HCT116 (cell line): ENCODE measurements at regions not wholly inside any gene's neighbourhood (a gene's known extent, or its start where the extent isn't known, plus 50 kb on each side); places are given as distances from the start of the nearest gene placed in this dataset.

Experiments used
- ATAC-seq: fragments of 200-7000 bp; cut with Tn5 transposase; 2 replicates; pipeline ENCODE4 v1.9.1; 2020; ENCODE audit warnings: mild to moderate bottlenecking, moderate library complexity
- BruUV-seq: library from RNA; stranded (reverse); fragments of 400-500 nt; replicated peaks from 2 replicates; lab custom pipeline; 2021; lab: Mats Ljungman, UMichigan
- CTCF ChIA-PET: fragments of 300-600 bp; sonication (Branson Sonifier 250); formaldehyde crosslinking; loops from one replicate; lab custom pipeline; 2021; ENCODE audit warnings: antibody characterized with exemption; lab: Charles Lee
- POLR2A ChIA-PET: fragments of 300-600, 350-600 bp; sonication (Branson Sonifier 250); formaldehyde crosslinking; loops from one replicate; lab custom pipeline; 2021; ENCODE audit warnings: antibody characterized with exemption; lab: Charles Lee
- RAD21 ChIA-PET, 2 experiments: fragments of 300-600 bp; sonication (Branson Sonifier 250); formaldehyde crosslinking; loops; one replicate each; lab custom pipeline; 2023; ENCODE audit warnings: low total read pairs in 2 of 2; ENCODE audit not compliant: uncharacterized antibody in 2 of 2, unreplicated experiment in 2 of 2, low non-redundant PET in 1 of 2; lab: Charles Lee
- DNase-seq: peaks from one replicate; pipeline ENCODE4 v3.0.0-alpha.2; 2010; ENCODE audit warnings: low read depth, low spot score
- H2AFZ ChIP-seq: fragments of 200-600 bp; shearing (Covaris generic), sonication (generic); 2 replicates; pipeline ENCODE4 v1.6.1; 2017; ENCODE audit warnings: low read depth, mixed run types, mixed read lengths, antibody characterized with exemption, low read length; ENCODE audit not compliant: poor library complexity, severe bottlenecking
- H3K27ac ChIP-seq: 2 replicates; pipeline ENCODE4 v1.5.1; 2012; ENCODE audit warnings: low read depth, low read length
- H3K27me3 ChIP-seq: fragments of 200-600 bp; sonication (generic); 2 replicates; pipeline ENCODE4 v1.6.1; 2016; ENCODE audit warnings: mixed run types, low read length, mixed read lengths; ENCODE audit not compliant: insufficient read depth
- H3K36me3 ChIP-seq, 2 experiments: fragments of 200-500 bp in 1 of 2; fragments of 200-600 bp in 1 of 2; sonication (Bioruptor generic) in 1 of 2; sonication (generic) in 1 of 2; 2 replicates each; pipeline versions ENCODE4 v1.5.1 to v1.6.1; 2014 to 2016; ENCODE audit warnings: low read length in 2 of 2, inconsistent platforms in 1 of 2, mixed read lengths in 1 of 2, mixed run types in 1 of 2; ENCODE audit not compliant: insufficient read depth in 2 of 2, control insufficient read depth in 1 of 2
- H3K4me1 ChIP-seq, 2 experiments: fragments of 200-600 bp in 1 of 2; sonication (generic) in 1 of 2; 2 replicates each; pipeline versions ENCODE4 v1.5.1 to v1.6.1; 2012 to 2017; ENCODE audit warnings: low read length in 2 of 2, inconsistent platforms in 1 of 2, mild to moderate bottlenecking in 1 of 2, mixed read lengths in 1 of 2, mixed run types in 1 of 2, moderate library complexity in 1 of 2; ENCODE audit not compliant: insufficient read depth in 2 of 2, control insufficient read depth in 1 of 2
- H3K4me2 ChIP-seq: fragments of 200-600 bp; sonication (generic); 2 replicates; pipeline ENCODE4 v1.6.1; 2017; ENCODE audit warnings: mixed run types, low read length, mixed read lengths
- H3K4me3 ChIP-seq, 2 experiments: fragments of 200-600 bp in 1 of 2; sonication (generic) in 1 of 2; replicated peaks in 1 of 2; 2 replicates each; pipeline ENCODE4 v1.5.1; 2011 to 2016; ENCODE audit warnings: low read length in 2 of 2, control low read depth in 1 of 2, low read depth in 1 of 2, mild to moderate bottlenecking in 1 of 2, mixed read lengths in 1 of 2, mixed run types in 1 of 2
- H3K79me2 ChIP-seq: fragments of 200-600 bp; sonication (generic); 2 replicates; pipeline ENCODE4 v1.6.1; 2017; ENCODE audit warnings: mild to moderate bottlenecking, mixed run types, low read length, moderate library complexity, mixed read lengths; ENCODE audit not compliant: insufficient read depth
- H3K9ac ChIP-seq: fragments of 200-600 bp; sonication (generic); 2 replicates; pipeline ENCODE4 v1.6.1; 2016; ENCODE audit warnings: low read length, mixed read lengths
- H3K9me2 ChIP-seq: fragments of 200-600 bp; sonication (generic), shearing (Covaris generic); 2 replicates; pipeline ENCODE4 v1.6.1; 2017; ENCODE audit warnings: mixed run types, mild to moderate bottlenecking, moderate library complexity; ENCODE audit not compliant: insufficient read depth
- H3K9me3 ChIP-seq, 2 experiments: fragments of 200-500 bp in 1 of 2; fragments of 200-600 bp in 1 of 2; sonication (Bioruptor generic) in 1 of 2; sonication (generic) in 1 of 2; 2 replicates each; pipeline ENCODE4 v1.6.1; 2014 to 2017; ENCODE audit warnings: low read length in 2 of 2, mixed read lengths in 2 of 2, inconsistent platforms in 1 of 2, low read depth in 1 of 2, mild to moderate bottlenecking in 1 of 2, mixed run types in 1 of 2, moderate library complexity in 1 of 2; ENCODE audit not compliant: control insufficient read depth in 1 of 2, insufficient read depth in 1 of 2
- H4K20me1 ChIP-seq: fragments of 200-600 bp; sonication (generic), shearing (Covaris generic); 2 replicates; pipeline ENCODE4 v1.6.1; 2017; ENCODE audit warnings: mixed run types, mild to moderate bottlenecking, moderate library complexity; ENCODE audit not compliant: insufficient read depth
- CBX3 ChIP-seq: IDR thresholded peaks from 2 replicates; pipeline ENCODE4 v1.6.1; 2012; ENCODE audit warnings: low read depth
- CTCF ChIP-seq, 3 experiments: fragments of 200-600 bp in 1 of 3; sonication (generic) in 1 of 3; IDR thresholded peaks in 2 of 3; conservative IDR thresholded peaks in 1 of 3; 2 replicates each; pipeline ENCODE4 v1.5.1; 2012 to 2017; ENCODE audit warnings: low read depth in 2 of 3, low read length in 2 of 3, antibody characterized with exemption in 1 of 3, borderline replicate concordance in 1 of 3, control low read depth in 1 of 3, mild to moderate bottlenecking in 1 of 3, mixed read lengths in 1 of 3, mixed run types in 1 of 3, moderate library complexity in 1 of 3; ENCODE audit not compliant: insufficient read depth in 1 of 3
- FOSL1 ChIP-seq: IDR thresholded peaks from 2 replicates; pipeline ENCODE4 v1.6.1; 2012; ENCODE audit warnings: low read depth
- SRF ChIP-seq: IDR thresholded peaks from 2 replicates; pipeline ENCODE4 v1.6.1; 2012; ENCODE audit warnings: low read depth
- TCF7L2 ChIP-seq: IDR thresholded peaks from 2 replicates; pipeline ENCODE4 v1.7.0; 2011; ENCODE audit warnings: borderline replicate concordance, inconsistent platforms; ENCODE audit not compliant: insufficient read depth, insufficient read length; ENCODE audit errors: extremely low read depth
- YY1 ChIP-seq: IDR thresholded peaks from 2 replicates; pipeline ENCODE4 v1.6.1; 2011; ENCODE audit warnings: low read length, low read depth, moderate library complexity, mild to moderate bottlenecking; ENCODE audit not compliant: insufficient replicate concordance; ENCODE audit errors: extremely low read depth
- intact Hi-C: fragments of 100-400 bp; cut with micrococcal nuclease; formaldehyde crosslinking; loops from 2 replicates; pipeline ENCODE4 v1.10.0; 2022

- Histone ChIP-seq H3K9me2 (no peaks in the 10 kb centered on the region), H3K4me2 (no peak overlapping the region), H3K27me3 (no peaks in the 10 kb centered on the region), H3K36me3 (no peaks in the 10 kb centered on the region), H2AFZ (no peak overlapping the region), H4K20me1 (no peaks in the 10 kb centered on the region), H3K27ac (no peak overlapping the region), H3K9me3 (no peaks in the 10 kb centered on the region), H3K4me1 (peaks cover 27 to 35% of the 10 kb centered on the region in 2 experiments), H3K9ac (no peak overlapping the region), H3K4me3 (no peak overlapping the region), H3K79me2 (no peaks in the 10 kb centered on the region)
- intact Hi-C loops, result loop anchor here (5.0 kb wide), 1 partner anchor 266 kb away; no protein-coding TSS in a partner anchor
- POLR2A ChIA-PET, result no interaction called here
- RAD21 ChIA-PET, result no interaction called here
- no TSS peak for BruUV-seq
- ATAC-seq, result no peak
- CTCF ChIA-PET, result no interaction called here
- no peak for DNase-seq
- no peak for TF ChIP-seq SRF
- TF ChIP-seq YY1, result no peak
- no peak for TF ChIP-seq CTCF (IDR thresholded peaks at IDR 0.05 in 2 of 3, conservative IDR thresholded peaks at IDR 0.05 in 1 of 3; ENCODE audit: borderline replicate concordance in 1 of 3, insufficient read depth in 1 of 3, low read depth in 2 of 3, low read length in 2 of 3)
- no peak for TF ChIP-seq TCF7L2
- no peak for TF ChIP-seq CBX3
Measured at GRCh38 chr22:27672721-27673418, 128.7 kb downstream of the MN1 start.

- no peak for ATAC-seq
- no peaks in the 10 kb centered on the region for H3K9me2 ChIP-seq
- DNase-seq, result no peak
- intact Hi-C loops, result loop anchor here (5.0 kb wide), 1 partner anchor 267 kb away; no protein-coding TSS in a partner anchor
- no peak for TF ChIP-seq FOSL1
- TF ChIP-seq, all 23 proteins: peak for 0
- Histone ChIP-seq H2AFZ (no peak overlapping the region), H3K4me3 (no peak overlapping the region), H3K27ac (no peak overlapping the region), H3K79me2 (no peaks in the 10 kb centered on the region), H3K4me1 (peaks cover 26 to 29% of the 10 kb centered on the region in 2 experiments), H3K4me2 (no peak overlapping the region), H3K9ac (no peak overlapping the region), H4K20me1 (no peaks in the 10 kb centered on the region), H3K27me3 (no peaks in the 10 kb centered on the region), H3K9me3 (no peaks in the 10 kb centered on the region), H3K36me3 (no peaks in the 10 kb centered on the region)
- POLR2A ChIA-PET, result no interaction called here
- BruUV-seq, result no TSS peak
- RAD21 ChIA-PET, result no interaction called here
- CTCF ChIA-PET, result no interaction called here
Measured at GRCh38 chr22:27673839-27674238, 127.7 kb downstream of the MN1 start.
